GM23338 (cell line): ENCODE measurements at regions not wholly inside any gene's neighbourhood (a gene's known extent, or its start where the extent isn't known, plus 50 kb on each side); places are given as distances from the start of the nearest gene placed in this dataset.

ENCODE experiments used
- ATAC-seq: fragments of 200-7000 bp; cut with Tn5 transposase; 3 replicates; pipeline ENCODE4 v1.9.1; 2020
- DNase-seq: peaks from one replicate; pipeline ENCODE4 v3.0.0-alpha.2; 2015; ENCODE audit warnings: low spot score
- H2AFZ ChIP-seq: fragments of 200-600 bp; sonication (generic); 2 replicates; pipeline ENCODE4 v1.8.0; 2016; ENCODE audit warnings: antibody characterized with exemption, mild to moderate bottlenecking, moderate library complexity
- H3F3A ChIP-seq: fragments of 200-600 bp; sonication (generic); replicated peaks from 2 replicates; pipeline ENCODE4 v1.8.0; 2017; ENCODE audit warnings: antibody characterized with exemption, mixed run types, low read depth
- H3K27ac ChIP-seq: fragments of 200-600 bp; sonication (generic); 2 replicates; pipeline ENCODE4 v1.6.1; 2016; ENCODE audit warnings: low read depth
- H3K27me3 ChIP-seq: fragments of 200-600 bp; sonication (generic); 2 replicates; pipeline ENCODE4 v1.8.0; 2016; ENCODE audit warnings: mild to moderate bottlenecking, mixed run types, moderate library complexity; ENCODE audit not compliant: insufficient read depth
- H3K36me3 ChIP-seq: fragments of 200-600 bp; sonication (generic); 2 replicates; pipeline ENCODE4 v1.8.0; 2016; ENCODE audit warnings: mild to moderate bottlenecking; ENCODE audit not compliant: insufficient read depth
- H3K4me1 ChIP-seq: fragments of 200-600 bp; sonication (generic); 2 replicates; pipeline ENCODE4 v1.8.0; 2016; ENCODE audit warnings: mild to moderate bottlenecking, moderate library complexity; ENCODE audit not compliant: insufficient read depth
- H3K4me2 ChIP-seq: fragments of 200-600 bp; sonication (generic); 2 replicates; pipeline ENCODE4 v1.7.1; 2017; ENCODE audit warnings: mixed run types
- H3K4me3 ChIP-seq: fragments of 200-600 bp; sonication (generic); 2 replicates; pipeline ENCODE4 v1.6.1; 2016; ENCODE audit warnings: mixed run types
- H3K79me2 ChIP-seq: fragments of 200-600 bp; sonication (generic); replicated peaks from 2 replicates; pipeline ENCODE4 v1.8.0; 2017; ENCODE audit warnings: mild to moderate bottlenecking; ENCODE audit not compliant: insufficient read depth
- H3K9me2 ChIP-seq: fragments of 200-600 bp; sonication (generic); 2 replicates; pipeline ENCODE4 v1.8.0; 2017; ENCODE audit not compliant: insufficient read depth
- H4K20me1 ChIP-seq: fragments of 200-600 bp; sonication (generic); replicated peaks from 2 replicates; pipeline ENCODE4 v1.8.0; 2017; ENCODE audit warnings: mild to moderate bottlenecking; ENCODE audit not compliant: insufficient read depth
- H3K27ac Mint-ChIP-seq: 2 replicates; pipeline ENCODE4 v1.8.0; 2020; ENCODE audit warnings: inconsistent platforms, mild to moderate bottlenecking, moderate library complexity, mixed read lengths
- H3K27me3 Mint-ChIP-seq: 3 replicates; pipeline ENCODE4 v1.8.0; 2022; ENCODE audit warnings: low read depth, mild to moderate bottlenecking, moderate library complexity, mixed read lengths, inconsistent platforms; ENCODE audit not compliant: insufficient read depth, poor library complexity
- H3K36me3 Mint-ChIP-seq: 3 replicates; pipeline ENCODE4 v1.8.0; 2021; ENCODE audit warnings: low read depth, mild to moderate bottlenecking, inconsistent platforms, moderate library complexity, mixed read lengths
- H3K4me1 Mint-ChIP-seq: 3 replicates; pipeline ENCODE4 v1.8.0; 2020; ENCODE audit warnings: mild to moderate bottlenecking, inconsistent platforms, mixed read lengths
- H3K4me3 Mint-ChIP-seq: 3 replicates; pipeline ENCODE4 v1.8.0; 2021; ENCODE audit warnings: moderate library complexity, mild to moderate bottlenecking, inconsistent platforms, mixed read lengths
- H3K9me3 Mint-ChIP-seq: 3 replicates; pipeline ENCODE4 v1.8.0; 2020; ENCODE audit warnings: moderate library complexity, mild to moderate bottlenecking, inconsistent platforms, mixed read lengths
- CREB1 ChIP-seq: fragments of 250-450 bp; sonication (Bioruptor Pico); IDR thresholded peaks from 2 replicates; pipeline ENCODE4 v1.5.0; 2020; ENCODE audit warnings: low read depth, mild to moderate bottlenecking, moderate library complexity
- CTCF ChIP-seq, 2 experiments: fragments of 200-600 bp in 1 of 2; sonication (generic) in 1 of 2; conservative IDR thresholded peaks; 2 replicates each; pipeline versions ENCODE4 v1.5.1 to v1.6.1; 2016 to 2017; ENCODE audit warnings: antibody characterized with exemption in 2 of 2, low read depth in 2 of 2, mild to moderate bottlenecking in 2 of 2, moderate library complexity in 1 of 2
- ETS1 ChIP-seq: IDR thresholded peaks from 2 replicates; pipeline ENCODE4 v1.6.1; 2016; ENCODE audit warnings: antibody characterized with exemption
- EZH2phosphoT487 ChIP-seq: fragments of 200-600 bp; sonication (generic); IDR thresholded peaks from one replicate; pipeline ENCODE4 v1.8.1; 2018; ENCODE audit warnings: antibody characterized with exemption; ENCODE audit not compliant: unreplicated experiment
- NANOG ChIP-seq: IDR thresholded peaks from 2 replicates; pipeline ENCODE4 v1.6.1; 2016; ENCODE audit warnings: antibody characterized with exemption, borderline replicate concordance
- REST ChIP-seq: IDR thresholded peaks from one replicate; pipeline ENCODE4 v1.6.1; 2018; ENCODE audit warnings: antibody characterized with exemption; ENCODE audit not compliant: unreplicated experiment
- STAT1 ChIP-seq: IDR thresholded peaks from one replicate; pipeline ENCODE4 v1.6.1; 2016; ENCODE audit warnings: antibody characterized with exemption; ENCODE audit not compliant: unreplicated experiment
- ZNF114 ChIP-seq: fragments of 250-450 bp; sonication (Bioruptor Pico); IDR thresholded peaks from 2 replicates; pipeline ENCODE4 v1.5.0; 2020; ENCODE audit warnings: mild to moderate bottlenecking, moderate library complexity
- ZNF462 ChIP-seq: fragments of 250-450 bp; sonication (Bioruptor Pico); IDR thresholded peaks from 2 replicates; pipeline ENCODE4 v1.5.0; 2020; ENCODE audit warnings: mild to moderate bottlenecking, moderate library complexity

GRCh38 chr20:12740647-12741046 lies 268.1 kb upstream of the SPTLC3 start (continued):
- TF ChIP-seq ZNF114 (CRISPR knock-in tag) = no peak

- Mint-ChIP-seq H3K4me3 (no peak overlapping the region), H3K4me1 (peaks cover 21% of the 10 kb centered on the region), H3K27ac (no peak overlapping the region), H3K36me3 (peaks cover 4% of the 10 kb centered on the region; the same call in 1 of the 3 replicates), H3K27me3 (no peaks in the 10 kb centered on the region), H3K9me3 (0 out of 3 replicates have a peak, but pooled peaks cover under 1% of the 10 kb centered on the region)
- no peaks in the 10 kb centered on the region for H3F3A ChIP-seq
- H4K20me1 ChIP-seq = no peaks in the 10 kb centered on the region
- H3K27me3 ChIP-seq = no peaks in the 10 kb centered on the region
- DNase-seq (no peak), ATAC-seq (no peak)
- no peaks in the 10 kb centered on the region for H3K79me2 ChIP-seq
- no peaks in the 10 kb centered on the region for H3K36me3 ChIP-seq
- no peak overlapping the region for H3K27ac ChIP-seq
- no peak overlapping the region for H3K4me3 ChIP-seq
- H3K4me1 ChIP-seq = peaks cover 15% of the 10 kb centered on the region; the same call in 1 of the 2 replicates
- TF ChIP-seq STAT1 = no peak
- no peak for TF ChIP-seq ZNF462 (CRISPR knock-in tag)
- no peak for TF ChIP-seq REST
- no peak for TF ChIP-seq CTCF (conservative IDR thresholded peaks at IDR 0.05; ENCODE audit: low read depth in 2 of 2)
- no peak for TF ChIP-seq EZH2phosphoT487
- TF ChIP-seq CREB1 (CRISPR knock-in tag) = no peak
- TF ChIP-seq ETS1 = no peak
- TF ChIP-seq NANOG = no peak
- no peak overlapping the region for H3K4me2 ChIP-seq
- no peak overlapping the region for H2AFZ ChIP-seq
- no peaks in the 10 kb centered on the region for H3K9me2 ChIP-seq
These were observed 264.7 kb upstream of the SPTLC3 start for GRCh38 chr20:12744037-12744436.
